GM23338 (cell line): ENCODE measurements at regions not wholly inside any gene's neighbourhood (a gene's known extent, or its start where the extent isn't known, plus 50 kb on each side); places are given as distances from the start of the nearest gene placed in this dataset.

Experiments used
- EZH2 ChIP-seq: fragments of 200-600 bp; sonication (generic); IDR thresholded peaks from one replicate; pipeline ENCODE4 v1.8.0; 2017; ENCODE audit warnings: antibody characterized with exemption, mild to moderate bottlenecking, low read depth; ENCODE audit not compliant: unreplicated experiment
- EZH2phosphoT487 ChIP-seq: fragments of 200-600 bp; sonication (generic); IDR thresholded peaks from one replicate; pipeline ENCODE4 v1.8.1; 2018; ENCODE audit warnings: antibody characterized with exemption; ENCODE audit not compliant: unreplicated experiment
- JUNB ChIP-seq: IDR thresholded peaks from one replicate; pipeline ENCODE4 v1.6.1; 2016; ENCODE audit warnings: antibody characterized with exemption; ENCODE audit not compliant: unreplicated experiment
- NANOG ChIP-seq: IDR thresholded peaks from 2 replicates; pipeline ENCODE4 v1.6.1; 2016; ENCODE audit warnings: antibody characterized with exemption, borderline replicate concordance
- POLR2AphosphoS5 ChIP-seq: IDR thresholded peaks from 2 replicates; pipeline ENCODE4 v1.6.1; 2016; ENCODE audit warnings: antibody characterized with exemption, low read depth
- REST ChIP-seq: IDR thresholded peaks from one replicate; pipeline ENCODE4 v1.6.1; 2018; ENCODE audit warnings: antibody characterized with exemption; ENCODE audit not compliant: unreplicated experiment
- ZNF114 ChIP-seq: fragments of 250-450 bp; sonication (Bioruptor Pico); IDR thresholded peaks from 2 replicates; pipeline ENCODE4 v1.5.0; 2020; ENCODE audit warnings: mild to moderate bottlenecking, moderate library complexity
- TF ChIP-seq, protein P1 (sequence below), 2 experiments: fragments of 200-600 bp in 1 of 2; sonication (generic) in 1 of 2; conservative IDR thresholded peaks; 2 replicates each; pipeline versions ENCODE4 v1.5.1 to v1.6.1; 2016 to 2017; ENCODE audit warnings: antibody characterized with exemption in 2 of 2, low read depth in 2 of 2, mild to moderate bottlenecking in 2 of 2, moderate library complexity in 1 of 2

GRCh38 chr6:48272518-48272917, 161.5 kb upstream of the PTCHD4 start:
- TF ChIP-seq POLR2AphosphoS5 = no peak
- TF ChIP-seq, protein P1, sequence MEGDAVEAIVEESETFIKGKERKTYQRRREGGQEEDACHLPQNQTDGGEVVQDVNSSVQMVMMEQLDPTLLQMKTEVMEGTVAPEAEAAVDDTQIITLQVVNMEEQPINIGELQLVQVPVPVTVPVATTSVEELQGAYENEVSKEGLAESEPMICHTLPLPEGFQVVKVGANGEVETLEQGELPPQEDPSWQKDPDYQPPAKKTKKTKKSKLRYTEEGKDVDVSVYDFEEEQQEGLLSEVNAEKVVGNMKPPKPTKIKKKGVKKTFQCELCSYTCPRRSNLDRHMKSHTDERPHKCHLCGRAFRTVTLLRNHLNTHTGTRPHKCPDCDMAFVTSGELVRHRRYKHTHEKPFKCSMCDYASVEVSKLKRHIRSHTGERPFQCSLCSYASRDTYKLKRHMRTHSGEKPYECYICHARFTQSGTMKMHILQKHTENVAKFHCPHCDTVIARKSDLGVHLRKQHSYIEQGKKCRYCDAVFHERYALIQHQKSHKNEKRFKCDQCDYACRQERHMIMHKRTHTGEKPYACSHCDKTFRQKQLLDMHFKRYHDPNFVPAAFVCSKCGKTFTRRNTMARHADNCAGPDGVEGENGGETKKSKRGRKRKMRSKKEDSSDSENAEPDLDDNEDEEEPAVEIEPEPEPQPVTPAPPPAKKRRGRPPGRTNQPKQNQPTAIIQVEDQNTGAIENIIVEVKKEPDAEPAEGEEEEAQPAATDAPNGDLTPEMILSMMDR (conservative IDR thresholded peaks at IDR 0.05; ENCODE audit: low read depth in 2 of 2) = no peak
- no peak for TF ChIP-seq EZH2phosphoT487
- TF ChIP-seq REST = no peak
- no peak for TF ChIP-seq NANOG
- no peak for TF ChIP-seq EZH2
- TF ChIP-seq JUNB = no peak
- no peak for TF ChIP-seq ZNF114 (CRISPR knock-in tag)
